Activated CD4-positive, alpha-beta memory T cell treated with anti-CD3 and anti-CD28 coated beads for 36 hours (primary cell): ENCODE measurements at regions not wholly inside any gene's neighbourhood (a gene's known extent, or its start where the extent isn't known, plus 50 kb on each side); places are given as distances from the start of the nearest gene placed in this dataset.

ENCODE experiments used
- CTCF ChIA-PET: fragments of 350-600 bp; sonication (Branson Sonifier 250); formaldehyde crosslinking; loops from one replicate; lab custom pipeline; 2021; ENCODE audit warnings: antibody characterized with exemption, inconsistent platforms; lab: Charles Lee
- POLR2A ChIA-PET: fragments of 350-600 bp; sonication (Branson Sonifier 250); formaldehyde crosslinking; loops from one replicate; lab custom pipeline; 2021; ENCODE audit warnings: antibody characterized with exemption; lab: Charles Lee
- DNase-seq: peaks from one replicate; pipeline ENCODE4 v3.0.0-alpha.2; 2020
- H3K27ac Mint-ChIP-seq: one replicate; pipeline ENCODE4 v1.8.0; 2021; ENCODE audit warnings: mixed read lengths
- H3K27me3 Mint-ChIP-seq: one replicate; pipeline ENCODE4 v1.8.0; 2021; ENCODE audit warnings: mixed read lengths
- H3K36me3 Mint-ChIP-seq: one replicate; pipeline ENCODE4 v1.8.0; 2021; ENCODE audit warnings: mixed read lengths
- H3K4me1 Mint-ChIP-seq: one replicate; pipeline ENCODE4 v1.8.0; 2021; ENCODE audit warnings: low read depth, mixed read lengths
- H3K4me3 Mint-ChIP-seq: one replicate; pipeline ENCODE4 v1.8.0; 2021; ENCODE audit warnings: mild to moderate bottlenecking, mixed read lengths
- H3K9me3 Mint-ChIP-seq: one replicate; pipeline ENCODE4 v1.8.0; 2021; ENCODE audit warnings: mixed read lengths
- intact Hi-C: fragments of 100-400 bp; cut with micrococcal nuclease; formaldehyde crosslinking; loops from one replicate; pipeline ENCODE4 v1.15.1; 2023

DNA sequence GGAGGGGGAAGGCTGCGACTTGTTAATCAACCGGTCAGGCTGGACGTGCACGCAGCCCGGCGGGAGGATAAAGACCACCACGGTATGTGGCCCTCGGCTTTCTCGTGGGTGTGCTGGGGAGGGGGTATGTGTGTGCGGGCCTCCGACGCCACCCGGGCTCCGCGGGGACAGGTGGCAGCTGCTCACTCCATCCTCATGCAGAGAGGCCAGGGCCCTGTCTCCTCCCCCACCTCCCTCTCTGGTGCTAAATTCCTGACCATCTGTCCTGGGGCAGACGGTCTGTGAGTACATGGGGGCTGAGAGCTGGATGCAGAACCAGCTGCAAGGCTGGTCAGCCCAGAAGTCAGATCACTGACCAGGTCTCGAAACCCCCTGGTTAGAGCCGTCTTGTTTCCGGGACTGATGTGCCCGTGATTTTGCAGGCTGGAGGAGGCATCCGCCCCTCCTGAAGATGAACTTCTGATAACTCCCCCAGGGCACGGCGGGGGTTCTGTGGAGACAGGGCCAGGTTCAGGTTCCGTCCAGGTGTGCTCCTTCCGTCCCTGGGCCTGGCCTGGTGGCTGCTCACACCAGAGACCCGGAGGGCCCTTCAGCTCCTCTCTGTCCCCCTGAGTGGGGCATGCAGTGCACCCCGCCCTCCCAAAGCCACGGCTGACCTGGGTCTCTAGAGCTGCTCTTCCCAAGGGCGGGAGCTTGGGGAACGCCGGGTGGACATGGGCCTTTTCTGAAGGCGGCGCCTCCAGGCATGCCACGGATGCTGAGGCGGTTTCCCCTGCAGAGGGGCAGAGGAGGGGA is 1119.7 kb downstream of the BRD1 start:
- POLR2A ChIA-PET: no interaction called here
- Mint-ChIP-seq H3K27ac (no peak overlapping the region), H3K9me3 (no peaks in the 10 kb centered on the region), H3K4me3 (no peak overlapping the region), H3K27me3 (no peaks in the 10 kb centered on the region), H3K4me1 (no peaks in the 10 kb centered on the region), H3K36me3 (no peaks in the 10 kb centered on the region)
- intact Hi-C loops: no loop called here
- no peak for DNase-seq
- CTCF ChIA-PET: no interaction called here

- intact Hi-C loops: no loop called here
- no peaks in the 10 kb centered on the region for H3K9me3 Mint-ChIP-seq
- no peaks in the 10 kb centered on the region for H3K36me3 Mint-ChIP-seq
- H3K27ac Mint-ChIP-seq: no peak overlapping the region
- no peaks in the 10 kb centered on the region for H3K4me1 Mint-ChIP-seq
- ChIA-PET POLR2A (no interaction called here), CTCF (no interaction called here)
- no peak for DNase-seq
- no peak overlapping the region for H3K4me3 Mint-ChIP-seq
- no peaks in the 10 kb centered on the region for H3K27me3 Mint-ChIP-seq
These were observed 1120.5 kb downstream of the BRD1 start for GRCh38 chr22:48706934-48707762.

DNA sequence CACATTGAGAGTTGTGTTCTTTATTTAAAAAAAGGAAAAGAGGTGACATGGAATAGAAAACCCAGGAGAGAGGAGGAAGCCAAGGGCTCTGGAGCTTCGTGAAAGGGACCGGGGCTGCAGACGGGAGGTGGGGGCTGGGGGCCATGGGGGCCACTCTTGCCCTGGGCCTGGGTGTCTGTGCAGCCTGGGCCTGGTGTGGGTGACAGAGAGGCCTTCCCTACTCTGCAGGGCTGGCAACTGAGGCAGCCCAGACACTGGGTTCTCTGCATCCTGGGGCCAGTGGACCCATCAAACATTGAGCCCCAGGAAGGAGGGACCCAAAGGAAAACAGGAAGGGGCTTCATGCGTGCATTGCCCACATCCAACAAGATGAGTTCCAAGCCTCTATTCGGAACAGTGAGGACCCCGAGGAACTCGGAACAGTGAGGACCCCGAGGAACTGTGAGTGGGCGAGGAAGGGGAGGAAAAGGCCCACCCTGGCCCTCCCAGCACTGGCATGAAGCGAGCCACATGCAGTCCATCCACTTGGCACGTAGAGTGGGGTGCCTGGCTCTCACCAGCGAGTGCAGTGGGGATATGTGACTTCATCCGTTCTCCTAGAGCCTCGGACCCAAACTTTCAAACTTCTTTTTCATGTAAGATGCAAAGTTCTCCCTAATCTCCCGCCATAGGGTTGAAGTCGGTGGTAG is 1121.6 kb downstream of the BRD1 start:
- H3K36me3 Mint-ChIP-seq: no peaks in the 10 kb centered on the region
- DNase-seq: no peak
- CTCF ChIA-PET: no interaction called here

GRCh38 chr22:48705159-48705916 is 1122.3 kb downstream of the BRD1 start:
- intact Hi-C loops: no loop called here
- no peaks in the 10 kb centered on the region for H3K9me3 Mint-ChIP-seq
- H3K27me3 Mint-ChIP-seq: no peaks in the 10 kb centered on the region
- CTCF ChIA-PET: no interaction called here
- POLR2A ChIA-PET: no interaction called here
- DNase-seq: no peak
- H3K4me1 Mint-ChIP-seq: no peaks in the 10 kb centered on the region
- no peak overlapping the region for H3K4me3 Mint-ChIP-seq
- H3K27ac Mint-ChIP-seq: no peak overlapping the region
- no peaks in the 10 kb centered on the region for H3K36me3 Mint-ChIP-seq

More for the DNA sequence above, 1121.6 kb downstream of the BRD1 start:
- POLR2A ChIA-PET: no interaction called here
- Mint-ChIP-seq H3K27me3 (no peaks in the 10 kb centered on the region), H3K4me1 (no peaks in the 10 kb centered on the region), H3K27ac (no peak overlapping the region), H3K9me3 (no peaks in the 10 kb centered on the region), H3K4me3 (no peak overlapping the region)
- intact Hi-C loops: no loop called here

- no peak overlapping the region for H3K4me3 Mint-ChIP-seq
- CTCF ChIA-PET: no interaction called here
- POLR2A ChIA-PET: no interaction called here
- H3K9me3 Mint-ChIP-seq: no peaks in the 10 kb centered on the region
- no peak overlapping the region for H3K27ac Mint-ChIP-seq
- no peak for DNase-seq
- no peaks in the 10 kb centered on the region for H3K27me3 Mint-ChIP-seq
- H3K4me1 Mint-ChIP-seq: no peaks in the 10 kb centered on the region
- no peaks in the 10 kb centered on the region for H3K36me3 Mint-ChIP-seq
- intact Hi-C loops: no loop called here
These were observed 1123.3 kb downstream of the BRD1 start for GRCh38 chr22:48704335-48704734.

DNA sequence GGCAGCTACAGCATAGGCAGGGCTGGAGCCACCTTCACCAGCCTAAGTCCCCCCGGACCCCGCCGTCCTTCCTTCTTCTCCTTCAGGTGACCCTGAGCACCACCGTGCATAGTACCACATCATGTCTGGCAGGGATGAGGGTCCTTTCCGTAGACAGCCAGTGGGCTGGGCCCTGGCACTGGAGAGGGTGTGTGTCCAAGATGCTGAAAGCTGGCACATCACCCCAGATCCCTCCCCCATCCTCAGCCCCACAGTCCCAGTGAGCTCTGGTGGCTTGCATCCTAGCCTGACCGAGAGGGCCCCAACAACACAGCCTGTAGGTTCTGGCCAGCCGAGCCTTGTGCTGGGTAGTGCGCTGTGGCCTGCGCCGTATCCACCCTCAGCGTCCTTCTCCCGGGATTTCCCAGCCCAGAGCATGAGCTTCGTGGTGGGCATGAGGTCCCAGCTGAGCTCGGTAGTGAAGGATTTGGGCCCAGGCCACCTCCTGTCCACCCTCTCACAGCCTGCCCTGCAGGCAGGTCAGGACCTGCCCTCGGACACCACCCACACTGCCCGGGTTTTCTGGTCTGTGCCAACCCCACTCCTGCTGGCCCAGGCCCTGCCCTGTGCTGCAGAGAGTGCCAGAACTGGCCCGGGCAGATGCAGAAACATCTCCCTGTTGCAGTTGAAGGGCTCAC is 1124.3 kb downstream of the BRD1 start:
- ChIA-PET CTCF (no interaction called here), POLR2A (no interaction called here)
- no peak for DNase-seq
- Mint-ChIP-seq H3K4me3 (no peak overlapping the region), H3K4me1 (no peaks in the 10 kb centered on the region), H3K27me3 (no peaks in the 10 kb centered on the region), H3K36me3 (no peaks in the 10 kb centered on the region), H3K9me3 (no peaks in the 10 kb centered on the region), H3K27ac (no peak overlapping the region)
- intact Hi-C loops: no loop called here

DNA sequence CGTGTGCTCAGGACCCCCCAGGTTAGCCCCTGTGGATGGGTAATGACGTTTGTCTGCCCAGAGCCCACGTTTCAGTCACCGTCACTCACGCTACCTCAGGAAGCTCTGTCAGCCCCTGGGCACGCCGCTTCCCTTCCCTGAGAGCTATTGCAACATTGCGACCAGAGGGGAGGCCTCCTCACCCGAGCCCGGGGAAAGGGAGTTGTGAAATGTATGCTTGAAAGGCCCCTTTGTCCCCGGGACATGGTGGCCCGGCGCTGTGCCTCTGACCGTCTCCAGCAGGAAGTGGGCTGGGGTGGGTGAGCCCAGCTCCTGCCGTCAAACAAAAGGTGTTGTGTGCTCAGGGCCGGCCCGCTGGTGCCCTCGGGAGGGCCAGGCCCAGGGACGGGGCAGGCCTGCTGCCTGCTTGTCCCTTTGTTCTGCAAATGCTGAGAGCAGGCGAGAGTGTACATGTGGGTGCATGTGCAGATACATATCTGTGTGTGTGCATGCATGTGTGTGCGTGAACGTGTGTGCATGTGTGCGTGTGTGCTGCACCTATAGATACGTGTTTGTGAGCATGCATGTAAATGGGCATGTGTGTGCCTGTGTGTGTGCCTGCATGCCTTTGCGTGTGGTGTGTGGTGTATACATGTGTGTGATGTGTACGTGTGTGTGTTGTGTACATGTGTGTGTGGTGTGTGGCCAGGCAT is 1125.0 kb downstream of the BRD1 start:
- H3K4me3 Mint-ChIP-seq: no peak overlapping the region
- H3K27ac Mint-ChIP-seq: no peak overlapping the region
- no peaks in the 10 kb centered on the region for H3K27me3 Mint-ChIP-seq
- no peaks in the 10 kb centered on the region for H3K36me3 Mint-ChIP-seq
- DNase-seq: no peak
- H3K9me3 Mint-ChIP-seq: no peaks in the 10 kb centered on the region
- ChIA-PET CTCF (no interaction called here), POLR2A (no interaction called here)
- no peaks in the 10 kb centered on the region for H3K4me1 Mint-ChIP-seq
- intact Hi-C loops: no loop called here

DNA sequence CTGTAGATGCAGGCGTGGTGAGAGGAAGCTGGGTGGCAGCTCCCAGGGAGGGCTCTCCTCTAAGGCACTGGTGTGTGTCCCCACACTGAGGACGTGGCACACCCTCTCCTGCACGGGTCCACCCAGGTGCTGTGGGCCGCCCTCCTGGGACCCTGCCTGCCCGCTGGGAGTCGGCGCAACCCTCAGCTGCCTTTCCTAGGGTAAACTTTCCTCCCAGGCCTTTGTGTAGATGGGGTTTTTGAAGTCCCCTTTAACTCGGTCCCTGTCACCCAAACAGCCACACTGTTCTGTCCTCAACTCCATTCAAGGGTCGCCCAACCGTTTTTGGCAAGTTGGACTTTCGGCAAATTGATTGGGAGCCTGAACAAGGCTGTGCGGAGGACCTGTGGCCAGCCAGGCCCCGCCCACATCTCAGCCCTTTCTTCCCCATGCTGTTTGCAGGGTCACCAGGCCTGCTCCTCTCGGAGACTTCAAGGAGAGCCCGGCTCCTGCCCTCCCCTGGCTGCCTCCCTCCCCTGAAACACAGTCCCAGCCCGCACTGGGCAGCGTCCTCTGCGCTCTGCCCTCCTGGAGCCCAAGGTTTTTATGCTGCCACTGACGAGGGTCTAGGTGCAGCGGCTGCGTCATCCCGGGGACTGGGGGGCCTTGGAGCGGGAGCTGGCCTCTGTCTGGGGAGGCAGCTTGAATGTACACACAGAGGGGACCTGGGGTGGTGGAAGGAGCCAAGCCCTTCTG is 1126.2 kb downstream of the BRD1 start:
- H3K4me1 Mint-ChIP-seq: no peaks in the 10 kb centered on the region
- DNase-seq: no peak
- no peaks in the 10 kb centered on the region for H3K9me3 Mint-ChIP-seq
- H3K4me3 Mint-ChIP-seq: no peak overlapping the region
- ChIA-PET POLR2A (no interaction called here), CTCF (no interaction called here)
- intact Hi-C loops: no loop called here
- H3K27me3 Mint-ChIP-seq: no peaks in the 10 kb centered on the region
- H3K27ac Mint-ChIP-seq: no peak overlapping the region
- no peaks in the 10 kb centered on the region for H3K36me3 Mint-ChIP-seq

- DNase-seq: no peak
- Mint-ChIP-seq H3K4me3 (no peak overlapping the region), H3K9me3 (no peaks in the 10 kb centered on the region), H3K36me3 (no peaks in the 10 kb centered on the region), H3K27me3 (no peaks in the 10 kb centered on the region), H3K27ac (no peak overlapping the region), H3K4me1 (no peaks in the 10 kb centered on the region)
- POLR2A ChIA-PET: no interaction called here
- CTCF ChIA-PET: no interaction called here
- intact Hi-C loops: no loop called here
These were observed 1126.9 kb downstream of the BRD1 start for GRCh38 chr22:48700566-48701295.

DNA sequence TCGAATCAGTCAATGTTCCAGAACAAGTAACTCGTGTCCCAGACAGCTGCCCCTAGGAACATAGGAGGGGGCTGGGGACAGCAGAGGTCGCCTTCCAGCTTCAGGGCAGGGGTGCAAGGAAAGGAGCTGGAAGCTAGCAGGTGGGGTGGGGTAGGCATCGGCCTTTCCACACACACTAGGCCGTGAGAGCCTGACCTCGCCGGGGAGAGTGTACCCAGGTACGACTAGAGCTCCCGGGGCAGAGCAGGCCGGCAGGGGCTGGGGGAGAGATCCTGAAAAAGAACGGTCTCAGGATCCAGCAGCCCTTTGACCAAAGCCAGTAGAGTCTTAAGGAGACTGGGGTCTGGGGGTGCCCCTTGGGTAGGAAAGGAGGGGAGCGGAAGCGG is 1127.5 kb downstream of the BRD1 start:
- intact Hi-C loops: no loop called here
- Mint-ChIP-seq H3K36me3 (no peaks in the 10 kb centered on the region), H3K4me3 (no peak overlapping the region), H3K9me3 (no peaks in the 10 kb centered on the region), H3K27ac (no peak overlapping the region), H3K27me3 (no peaks in the 10 kb centered on the region), H3K4me1 (no peaks in the 10 kb centered on the region)
- ChIA-PET POLR2A (no interaction called here), CTCF (no interaction called here)
- DNase-seq: no peak
